HCT116 (cell line): ENCODE measurements at regions not wholly inside any gene's neighbourhood (a gene's known extent, or its start where the extent isn't known, plus 50 kb on each side); places are given as distances from the start of the nearest gene placed in this dataset.

Experiments
- ATF3 ChIP-seq: IDR thresholded peaks from 2 replicates; pipeline ENCODE4 v1.6.1; 2012
- CTCF ChIP-seq, 3 experiments: fragments of 200-600 bp in 1 of 3; sonication (generic) in 1 of 3; IDR thresholded peaks in 2 of 3; conservative IDR thresholded peaks in 1 of 3; 2 replicates each; pipeline ENCODE4 v1.5.1; 2012 to 2017; ENCODE audit warnings: low read depth in 2 of 3, low read length in 2 of 3, antibody characterized with exemption in 1 of 3, borderline replicate concordance in 1 of 3, control low read depth in 1 of 3, mild to moderate bottlenecking in 1 of 3, mixed read lengths in 1 of 3, mixed run types in 1 of 3, moderate library complexity in 1 of 3; ENCODE audit not compliant: insufficient read depth in 1 of 3
- EZH2 ChIP-seq: fragments of 200-600 bp; sonication (generic); IDR thresholded peaks from 2 replicates; pipeline ENCODE4 v1.6.1; 2017; ENCODE audit warnings: antibody characterized with exemption, mixed run types
- POLR2A ChIP-seq: IDR thresholded peaks from 2 replicates; pipeline ENCODE4 v1.7.0; 2011; ENCODE audit warnings: borderline replicate concordance; ENCODE audit not compliant: insufficient read depth, insufficient read length; ENCODE audit errors: extremely low read depth
- POLR2AphosphoS5 ChIP-seq: IDR thresholded peaks from 2 replicates; pipeline ENCODE4 v1.6.1; 2011; ENCODE audit warnings: mild to moderate bottlenecking, low read depth, low read length, moderate library complexity
- SP1 ChIP-seq: IDR thresholded peaks from 2 replicates; pipeline ENCODE4 v1.6.1; 2012; ENCODE audit warnings: low read depth
- SRF ChIP-seq: IDR thresholded peaks from 2 replicates; pipeline ENCODE4 v1.6.1; 2012; ENCODE audit warnings: low read depth
- TCF7L2 ChIP-seq: IDR thresholded peaks from 2 replicates; pipeline ENCODE4 v1.7.0; 2011; ENCODE audit warnings: borderline replicate concordance, inconsistent platforms; ENCODE audit not compliant: insufficient read depth, insufficient read length; ENCODE audit errors: extremely low read depth
- YY1 ChIP-seq: IDR thresholded peaks from 2 replicates; pipeline ENCODE4 v1.6.1; 2011; ENCODE audit warnings: low read length, low read depth, moderate library complexity, mild to moderate bottlenecking; ENCODE audit not compliant: insufficient replicate concordance; ENCODE audit errors: extremely low read depth
- ZNF274 ChIP-seq: fragments of 200-500 bp; sonication (Bioruptor generic); IDR thresholded peaks from 2 replicates; pipeline ENCODE4 v1.6.1; 2014; ENCODE audit warnings: mild to moderate bottlenecking, low read depth, low read length, inconsistent platforms

GRCh38 chr4:174402470-174403176 is 118.9 kb downstream of the CEP44 start:
- TF ChIP-seq POLR2A: no peak
- no peak for TF ChIP-seq SRF
- TF ChIP-seq CTCF (IDR thresholded peaks at IDR 0.05 in 2 of 3, conservative IDR thresholded peaks at IDR 0.05 in 1 of 3; ENCODE audit: borderline replicate concordance in 1 of 3, insufficient read depth in 1 of 3, low read depth in 2 of 3, low read length in 2 of 3): no peak
- no peak for TF ChIP-seq SP1
- TF ChIP-seq YY1: no peak
- no peak for TF ChIP-seq TCF7L2
- no peak for TF ChIP-seq POLR2AphosphoS5
- no peak for TF ChIP-seq ZNF274
- no peak for TF ChIP-seq ATF3
- no peak for TF ChIP-seq EZH2
